Tibial artery (tissue), 4 donors: ENCODE measurements at regions not wholly inside any gene's neighbourhood (a gene's known extent, or its start where the extent isn't known, plus 50 kb on each side); places are given as distances from the start of the nearest gene placed in this dataset.

Experiments used
- DNase-seq, 2 donors: peaks; one replicate each; pipeline ENCODE4 v3.0.0-alpha.2; 2019
- H3K27ac ChIP-seq, 2 donors: fragments of 200-600 bp; sonication (generic) in 1 of 2; 1 replicate in 1 of 2; 2 replicates in 1 of 2; pipeline ENCODE4 v1.5.1; 2018 to 2019; ENCODE audit warnings: mild to moderate bottlenecking in 1 of 2
- H3K27me3 ChIP-seq, 2 donors: fragments of 200-600 bp; sonication (generic) in 1 of 2; one replicate each; pipeline versions ENCODE4 v1.5.1 to v1.6.0; 2016 to 2019
- H3K36me3 ChIP-seq, 3 donors: fragments of 200-600 bp; sonication (generic) in 2 of 3; one replicate each; pipeline ENCODE4 v1.5.1; 2016 to 2019; ENCODE audit warnings: mild to moderate bottlenecking in 2 of 3
- H3K4me1 ChIP-seq, 4 donors: fragments of 200-600 bp; sonication (generic) in 2 of 4; 1 replicate in 3 of 4; 2 replicates in 1 of 4; pipeline ENCODE4 v1.5.1; 2016 to 2019
- H3K4me3 ChIP-seq, 2 donors: fragments of 200-600 bp; sonication (generic) in 1 of 2; 1 replicate in 1 of 2; 2 replicates in 1 of 2; pipeline ENCODE4 v1.5.1; 2018 to 2019; ENCODE audit warnings: mild to moderate bottlenecking in 2 of 2
- H3K9me3 ChIP-seq, 3 donors: fragments of 200-600 bp; sonication (generic) in 1 of 3; one replicate each; pipeline ENCODE4 v1.5.1; 2016 to 2019
- CTCF ChIP-seq, 2 experiments: fragments of 200-600 bp in 1 of 2; fragments of 450-650 bp in 1 of 2; IDR thresholded peaks; one replicate each; pipeline ENCODE4 v1.5.1; 2017 to 2019; ENCODE audit warnings: antibody characterized with exemption in 2 of 2, mild to moderate bottlenecking in 1 of 2, moderate library complexity in 1 of 2
- intact Hi-C: fragments of 100-400 bp; cut with DNase I; formaldehyde crosslinking; loops from one replicate; pipeline ENCODE4 v1.15.0; 2023; ENCODE audit warnings: low total_unique reads

GRCh38 chr4:95985791-95986550 lies 146.1 kb downstream of the PDHA2 start:
- intact Hi-C loops = no loop called here
- H3K4me3 ChIP-seq = no peak overlapping the region
- no peaks in the 10 kb centered on the region for H3K4me1 ChIP-seq
- H3K27ac ChIP-seq = no peak overlapping the region
- H3K36me3 ChIP-seq = no peaks in the 10 kb centered on the region
- no peak for DNase-seq
- no peaks in the 10 kb centered on the region for H3K27me3 ChIP-seq
- TF ChIP-seq CTCF (IDR thresholded peaks at IDR 0.05) = no peak
- H3K9me3 ChIP-seq = peaks cover 0 to 3% (median 0%) of the 10 kb centered on the region in 3 donors

GRCh38 chr4:95987851-95988250 lies 148.0 kb downstream of the PDHA2 start:
- no peaks in the 10 kb centered on the region for H3K36me3 ChIP-seq
- TF ChIP-seq CTCF (IDR thresholded peaks at IDR 0.05) = no peak
- intact Hi-C loops = no loop called here
- no peaks in the 10 kb centered on the region for H3K27me3 ChIP-seq
- no peak overlapping the region for H3K27ac ChIP-seq
- H3K4me3 ChIP-seq = no peak overlapping the region
- no peaks in the 10 kb centered on the region for H3K4me1 ChIP-seq
- DNase-seq = no peak
- H3K9me3 ChIP-seq = no peaks in the 10 kb centered on the region

- Histone ChIP-seq H3K27ac (no peak overlapping the region), H3K9me3 (no peaks in the 10 kb centered on the region), H3K27me3 (no peaks in the 10 kb centered on the region), H3K36me3 (no peaks in the 10 kb centered on the region), H3K4me3 (no peak overlapping the region), H3K4me1 (no peaks in the 10 kb centered on the region)
- no peak for DNase-seq
- TF ChIP-seq CTCF (IDR thresholded peaks at IDR 0.05) = no peak
- intact Hi-C loops = no loop called here
Observed at GRCh38 chr4:95998311-95998710, 158.4 kb downstream of the PDHA2 start.

GRCh38 chr4:96003951-96004740 lies 164.3 kb downstream of the PDHA2 start:
- intact Hi-C loops = no loop called here
- no peak overlapping the region for H3K27ac ChIP-seq
- H3K4me3 ChIP-seq = no peak overlapping the region

More at GRCh38 chr4:96003951-96004740, 164.3 kb downstream of the PDHA2 start:
- no peak for DNase-seq
- Histone ChIP-seq H3K36me3 (no peaks in the 10 kb centered on the region), H3K4me1 (no peaks in the 10 kb centered on the region), H3K27me3 (no peaks in the 10 kb centered on the region), H3K9me3 (no peaks in the 10 kb centered on the region)
- TF ChIP-seq CTCF (IDR thresholded peaks at IDR 0.05) = no peak
